HCT116 (cell line): ENCODE measurements at regions not wholly inside any gene's neighbourhood (a gene's known extent, or its start where the extent isn't known, plus 50 kb on each side); places are given as distances from the start of the nearest gene placed in this dataset.

ENCODE experiments used
- ATAC-seq: fragments of 200-7000 bp; cut with Tn5 transposase; 2 replicates; pipeline ENCODE4 v1.9.1; 2020; ENCODE audit warnings: mild to moderate bottlenecking, moderate library complexity
- BruUV-seq: library from RNA; stranded (reverse); fragments of 400-500 nt; replicated peaks from 2 replicates; lab custom pipeline; 2021; lab: Mats Ljungman, UMichigan
- CTCF ChIA-PET: fragments of 300-600 bp; sonication (Branson Sonifier 250); formaldehyde crosslinking; loops from one replicate; lab custom pipeline; 2021; ENCODE audit warnings: antibody characterized with exemption; lab: Charles Lee
- POLR2A ChIA-PET: fragments of 300-600, 350-600 bp; sonication (Branson Sonifier 250); formaldehyde crosslinking; loops from one replicate; lab custom pipeline; 2021; ENCODE audit warnings: antibody characterized with exemption; lab: Charles Lee
- RAD21 ChIA-PET, 2 experiments: fragments of 300-600 bp; sonication (Branson Sonifier 250); formaldehyde crosslinking; loops; one replicate each; lab custom pipeline; 2023; ENCODE audit warnings: low total read pairs in 2 of 2; ENCODE audit not compliant: uncharacterized antibody in 2 of 2, unreplicated experiment in 2 of 2, low non-redundant PET in 1 of 2; lab: Charles Lee
- DNase-seq: peaks from one replicate; pipeline ENCODE4 v3.0.0-alpha.2; 2010; ENCODE audit warnings: low read depth, low spot score
- H2AFZ ChIP-seq: fragments of 200-600 bp; shearing (Covaris generic), sonication (generic); 2 replicates; pipeline ENCODE4 v1.6.1; 2017; ENCODE audit warnings: low read depth, mixed run types, mixed read lengths, antibody characterized with exemption, low read length; ENCODE audit not compliant: poor library complexity, severe bottlenecking
- H3K27ac ChIP-seq: 2 replicates; pipeline ENCODE4 v1.5.1; 2012; ENCODE audit warnings: low read depth, low read length
- H3K27me3 ChIP-seq: fragments of 200-600 bp; sonication (generic); 2 replicates; pipeline ENCODE4 v1.6.1; 2016; ENCODE audit warnings: mixed run types, low read length, mixed read lengths; ENCODE audit not compliant: insufficient read depth
- H3K36me3 ChIP-seq, 2 experiments: fragments of 200-500 bp in 1 of 2; fragments of 200-600 bp in 1 of 2; sonication (Bioruptor generic) in 1 of 2; sonication (generic) in 1 of 2; 2 replicates each; pipeline versions ENCODE4 v1.5.1 to v1.6.1; 2014 to 2016; ENCODE audit warnings: low read length in 2 of 2, inconsistent platforms in 1 of 2, mixed read lengths in 1 of 2, mixed run types in 1 of 2; ENCODE audit not compliant: insufficient read depth in 2 of 2, control insufficient read depth in 1 of 2
- H3K4me1 ChIP-seq, 2 experiments: fragments of 200-600 bp in 1 of 2; sonication (generic) in 1 of 2; 2 replicates each; pipeline versions ENCODE4 v1.5.1 to v1.6.1; 2012 to 2017; ENCODE audit warnings: low read length in 2 of 2, inconsistent platforms in 1 of 2, mild to moderate bottlenecking in 1 of 2, mixed read lengths in 1 of 2, mixed run types in 1 of 2, moderate library complexity in 1 of 2; ENCODE audit not compliant: insufficient read depth in 2 of 2, control insufficient read depth in 1 of 2
- H3K4me2 ChIP-seq: fragments of 200-600 bp; sonication (generic); 2 replicates; pipeline ENCODE4 v1.6.1; 2017; ENCODE audit warnings: mixed run types, low read length, mixed read lengths
- H3K4me3 ChIP-seq, 2 experiments: fragments of 200-600 bp in 1 of 2; sonication (generic) in 1 of 2; replicated peaks in 1 of 2; 2 replicates each; pipeline ENCODE4 v1.5.1; 2011 to 2016; ENCODE audit warnings: low read length in 2 of 2, control low read depth in 1 of 2, low read depth in 1 of 2, mild to moderate bottlenecking in 1 of 2, mixed read lengths in 1 of 2, mixed run types in 1 of 2
- H3K79me2 ChIP-seq: fragments of 200-600 bp; sonication (generic); 2 replicates; pipeline ENCODE4 v1.6.1; 2017; ENCODE audit warnings: mild to moderate bottlenecking, mixed run types, low read length, moderate library complexity, mixed read lengths; ENCODE audit not compliant: insufficient read depth
- H3K9ac ChIP-seq: fragments of 200-600 bp; sonication (generic); 2 replicates; pipeline ENCODE4 v1.6.1; 2016; ENCODE audit warnings: low read length, mixed read lengths
- H3K9me2 ChIP-seq: fragments of 200-600 bp; sonication (generic), shearing (Covaris generic); 2 replicates; pipeline ENCODE4 v1.6.1; 2017; ENCODE audit warnings: mixed run types, mild to moderate bottlenecking, moderate library complexity; ENCODE audit not compliant: insufficient read depth
- H3K9me3 ChIP-seq, 2 experiments: fragments of 200-500 bp in 1 of 2; fragments of 200-600 bp in 1 of 2; sonication (Bioruptor generic) in 1 of 2; sonication (generic) in 1 of 2; 2 replicates each; pipeline ENCODE4 v1.6.1; 2014 to 2017; ENCODE audit warnings: low read length in 2 of 2, mixed read lengths in 2 of 2, inconsistent platforms in 1 of 2, low read depth in 1 of 2, mild to moderate bottlenecking in 1 of 2, mixed run types in 1 of 2, moderate library complexity in 1 of 2; ENCODE audit not compliant: control insufficient read depth in 1 of 2, insufficient read depth in 1 of 2
- H4K20me1 ChIP-seq: fragments of 200-600 bp; sonication (generic), shearing (Covaris generic); 2 replicates; pipeline ENCODE4 v1.6.1; 2017; ENCODE audit warnings: mixed run types, mild to moderate bottlenecking, moderate library complexity; ENCODE audit not compliant: insufficient read depth
- ATF3 ChIP-seq: IDR thresholded peaks from 2 replicates; pipeline ENCODE4 v1.6.1; 2012
- CTCF ChIP-seq, 3 experiments: fragments of 200-600 bp in 1 of 3; sonication (generic) in 1 of 3; IDR thresholded peaks in 2 of 3; conservative IDR thresholded peaks in 1 of 3; 2 replicates each; pipeline ENCODE4 v1.5.1; 2012 to 2017; ENCODE audit warnings: low read depth in 2 of 3, low read length in 2 of 3, antibody characterized with exemption in 1 of 3, borderline replicate concordance in 1 of 3, control low read depth in 1 of 3, mild to moderate bottlenecking in 1 of 3, mixed read lengths in 1 of 3, mixed run types in 1 of 3, moderate library complexity in 1 of 3; ENCODE audit not compliant: insufficient read depth in 1 of 3
- EZH2 ChIP-seq: fragments of 200-600 bp; sonication (generic); IDR thresholded peaks from 2 replicates; pipeline ENCODE4 v1.6.1; 2017; ENCODE audit warnings: antibody characterized with exemption, mixed run types
- EZH2phosphoT487 ChIP-seq: fragments of 200-600 bp; IDR thresholded peaks from 2 replicates; pipeline ENCODE4 v1.6.1; 2018; ENCODE audit warnings: antibody characterized with exemption, borderline replicate concordance
- JUND ChIP-seq: IDR thresholded peaks from 2 replicates; pipeline ENCODE4 v1.6.1; 2012
- POLR2A ChIP-seq: IDR thresholded peaks from 2 replicates; pipeline ENCODE4 v1.7.0; 2011; ENCODE audit warnings: borderline replicate concordance; ENCODE audit not compliant: insufficient read depth, insufficient read length; ENCODE audit errors: extremely low read depth
- POLR2AphosphoS5 ChIP-seq: IDR thresholded peaks from 2 replicates; pipeline ENCODE4 v1.6.1; 2011; ENCODE audit warnings: mild to moderate bottlenecking, low read depth, low read length, moderate library complexity
- RAD21 ChIP-seq: IDR thresholded peaks from 2 replicates; pipeline ENCODE4 v1.6.1; 2012; ENCODE audit warnings: low read depth, mild to moderate bottlenecking
- REST ChIP-seq: IDR thresholded peaks from 2 replicates; pipeline ENCODE4 v1.6.1; 2012; ENCODE audit warnings: low read depth
- SIN3A ChIP-seq: IDR thresholded peaks from 2 replicates; pipeline ENCODE4 v1.6.1; 2012; ENCODE audit warnings: low read depth
- SRF ChIP-seq: IDR thresholded peaks from 2 replicates; pipeline ENCODE4 v1.6.1; 2012; ENCODE audit warnings: low read depth
- TCF7L2 ChIP-seq: IDR thresholded peaks from 2 replicates; pipeline ENCODE4 v1.7.0; 2011; ENCODE audit warnings: borderline replicate concordance, inconsistent platforms; ENCODE audit not compliant: insufficient read depth, insufficient read length; ENCODE audit errors: extremely low read depth
- ZBTB33 ChIP-seq: IDR thresholded peaks from 2 replicates; pipeline ENCODE4 v1.6.1; 2011; ENCODE audit warnings: mild to moderate bottlenecking, low read length, moderate library complexity; ENCODE audit not compliant: insufficient replicate concordance; ENCODE audit errors: extremely low read depth
- ZNF274 ChIP-seq: fragments of 200-500 bp; sonication (Bioruptor generic); IDR thresholded peaks from 2 replicates; pipeline ENCODE4 v1.6.1; 2014; ENCODE audit warnings: mild to moderate bottlenecking, low read depth, low read length, inconsistent platforms
- intact Hi-C: fragments of 100-400 bp; cut with micrococcal nuclease; formaldehyde crosslinking; loops from 2 replicates; pipeline ENCODE4 v1.10.0; 2022

- ChIA-PET POLR2A (no interaction called here), CTCF (no interaction called here), RAD21 (no interaction called here)
- H3K9ac ChIP-seq = no peak overlapping the region
- H3K36me3 ChIP-seq = no peaks in the 10 kb centered on the region
- H3K4me2 ChIP-seq = no peak overlapping the region
- BruUV-seq = no TSS peak
- H3K27me3 ChIP-seq = no peaks in the 10 kb centered on the region
- intact Hi-C loops = no loop called here
- H3K79me2 ChIP-seq = no peaks in the 10 kb centered on the region
- H3K4me3 ChIP-seq = no peak overlapping the region
- no peaks in the 10 kb centered on the region for H4K20me1 ChIP-seq
- H3K27ac ChIP-seq = no peak overlapping the region
- ATAC-seq (no peak), DNase-seq (no peak)
- peaks cover 8 to 11% of the 10 kb centered on the region in 2 experiments; a peak in 3 of 4 replicates for H3K4me1 ChIP-seq
- TF ChIP-seq SIN3A (no peak), CTCF (IDR thresholded peaks at IDR 0.05 in 2 of 3, conservative IDR thresholded peaks at IDR 0.05 in 1 of 3; ENCODE audit: borderline replicate concordance in 1 of 3, insufficient read depth in 1 of 3, low read depth in 2 of 3, low read length in 2 of 3) (no peak), ATF3 (no peak), RAD21 (no peak), EZH2phosphoT487 (no peak), TCF7L2 (no peak), JUND (no peak), POLR2AphosphoS5 (no peak), EZH2 (no peak), POLR2A (no peak), REST (no peak), ZBTB33 (no peak), SRF (no peak), ZNF274 (no peak)
- no peak overlapping the region for H2AFZ ChIP-seq
- no peaks in the 10 kb centered on the region for H3K9me3 ChIP-seq
- no peaks in the 10 kb centered on the region for H3K9me2 ChIP-seq
These were observed 406.9 kb upstream of the TBL1XR1 start for GRCh38 chr3:177604181-177604580.
